OCI-LY7 (cell line): ENCODE measurements at regions not wholly inside any gene's neighbourhood (a gene's known extent, or its start where the extent isn't known, plus 50 kb on each side); places are given as distances from the start of the nearest gene placed in this dataset.

ENCODE experiments used
- EZH2phosphoT487 ChIP-seq: fragments of 200-600 bp; sonication (generic); IDR thresholded peaks from 2 replicates; pipeline ENCODE4 v1.6.1; 2018; ENCODE audit warnings: low read depth, borderline replicate concordance, mild to moderate bottlenecking, mixed run types, antibody characterized with exemption, low read length, moderate library complexity, mixed read lengths
- TF ChIP-seq, protein P1 (sequence below): fragments of 200-600 bp; sonication (generic); conservative IDR thresholded peaks from 2 replicates; pipeline ENCODE4 v1.5.1; 2014; ENCODE audit warnings: mild to moderate bottlenecking, antibody characterized with exemption, low read length, moderate library complexity, mixed read lengths

DNA sequence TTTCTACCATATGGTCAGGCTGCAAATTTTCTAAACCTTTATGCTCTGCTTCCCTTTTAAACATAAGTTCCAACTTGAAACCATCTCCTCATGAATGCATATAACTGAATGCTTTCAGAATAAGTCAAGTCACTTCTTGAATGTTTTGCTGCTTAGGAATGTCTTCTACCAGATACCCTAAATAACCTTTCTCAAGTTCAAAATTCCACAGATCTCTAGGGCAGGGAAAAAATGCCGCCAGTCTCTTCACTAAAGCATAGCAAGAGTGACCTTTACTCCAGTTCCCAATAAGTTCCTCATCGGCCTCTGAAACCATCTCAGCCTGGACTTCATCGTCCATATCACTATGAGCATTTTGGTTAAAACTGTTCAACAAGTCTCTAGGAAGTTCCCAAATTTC, 1011.2 kb upstream of the CITED2 start:
- TF ChIP-seq, protein P1, sequence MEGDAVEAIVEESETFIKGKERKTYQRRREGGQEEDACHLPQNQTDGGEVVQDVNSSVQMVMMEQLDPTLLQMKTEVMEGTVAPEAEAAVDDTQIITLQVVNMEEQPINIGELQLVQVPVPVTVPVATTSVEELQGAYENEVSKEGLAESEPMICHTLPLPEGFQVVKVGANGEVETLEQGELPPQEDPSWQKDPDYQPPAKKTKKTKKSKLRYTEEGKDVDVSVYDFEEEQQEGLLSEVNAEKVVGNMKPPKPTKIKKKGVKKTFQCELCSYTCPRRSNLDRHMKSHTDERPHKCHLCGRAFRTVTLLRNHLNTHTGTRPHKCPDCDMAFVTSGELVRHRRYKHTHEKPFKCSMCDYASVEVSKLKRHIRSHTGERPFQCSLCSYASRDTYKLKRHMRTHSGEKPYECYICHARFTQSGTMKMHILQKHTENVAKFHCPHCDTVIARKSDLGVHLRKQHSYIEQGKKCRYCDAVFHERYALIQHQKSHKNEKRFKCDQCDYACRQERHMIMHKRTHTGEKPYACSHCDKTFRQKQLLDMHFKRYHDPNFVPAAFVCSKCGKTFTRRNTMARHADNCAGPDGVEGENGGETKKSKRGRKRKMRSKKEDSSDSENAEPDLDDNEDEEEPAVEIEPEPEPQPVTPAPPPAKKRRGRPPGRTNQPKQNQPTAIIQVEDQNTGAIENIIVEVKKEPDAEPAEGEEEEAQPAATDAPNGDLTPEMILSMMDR, result no peak
- TF ChIP-seq EZH2phosphoT487, result no peak
